GM10248 (cell line): ENCODE measurements at regions not wholly inside any gene's neighbourhood (a gene's known extent, or its start where the extent isn't known, plus 50 kb on each side); places are given as distances from the start of the nearest gene placed in this dataset.

Experiments
- CTCF ChIA-PET: fragments of 300-600 bp; sonication (Branson Sonifier 250); formaldehyde crosslinking; extraction: SDS; loops from one replicate; lab custom pipeline; 2021; ENCODE audit warnings: antibody characterized with exemption; lab: Yijun Ruan, JAX
- POLR2A ChIA-PET: fragments of 350-650 bp; sonication (Branson Sonifier 250); formaldehyde crosslinking; extraction: SDS; loops from one replicate; lab custom pipeline; 2020; ENCODE audit warnings: antibody characterized with exemption; lab: Yijun Ruan, JAX
- DNase-seq: peaks from one replicate; pipeline ENCODE4 v3.0.0; 2012; ENCODE audit errors: extremely low spot score
- TF ChIP-seq, protein P1 (sequence below): IDR thresholded peaks from 2 replicates; pipeline ENCODE4 v1.5.1; 2012; ENCODE audit warnings: mild to moderate bottlenecking, low read depth; ENCODE audit errors: extremely low read depth, missing control alignments, control extremely low read depth

GRCh38 chr5:3321923-3322322 lies 273.7 kb upstream of the IRX1 start:
- ChIA-PET POLR2A (no interaction called here), CTCF (no interaction called here)
- TF ChIP-seq, protein P1, sequence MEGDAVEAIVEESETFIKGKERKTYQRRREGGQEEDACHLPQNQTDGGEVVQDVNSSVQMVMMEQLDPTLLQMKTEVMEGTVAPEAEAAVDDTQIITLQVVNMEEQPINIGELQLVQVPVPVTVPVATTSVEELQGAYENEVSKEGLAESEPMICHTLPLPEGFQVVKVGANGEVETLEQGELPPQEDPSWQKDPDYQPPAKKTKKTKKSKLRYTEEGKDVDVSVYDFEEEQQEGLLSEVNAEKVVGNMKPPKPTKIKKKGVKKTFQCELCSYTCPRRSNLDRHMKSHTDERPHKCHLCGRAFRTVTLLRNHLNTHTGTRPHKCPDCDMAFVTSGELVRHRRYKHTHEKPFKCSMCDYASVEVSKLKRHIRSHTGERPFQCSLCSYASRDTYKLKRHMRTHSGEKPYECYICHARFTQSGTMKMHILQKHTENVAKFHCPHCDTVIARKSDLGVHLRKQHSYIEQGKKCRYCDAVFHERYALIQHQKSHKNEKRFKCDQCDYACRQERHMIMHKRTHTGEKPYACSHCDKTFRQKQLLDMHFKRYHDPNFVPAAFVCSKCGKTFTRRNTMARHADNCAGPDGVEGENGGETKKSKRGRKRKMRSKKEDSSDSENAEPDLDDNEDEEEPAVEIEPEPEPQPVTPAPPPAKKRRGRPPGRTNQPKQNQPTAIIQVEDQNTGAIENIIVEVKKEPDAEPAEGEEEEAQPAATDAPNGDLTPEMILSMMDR, result no peak
- no peak for DNase-seq

GRCh38 chr5:3321119-3321760 lies 274.4 kb upstream of the IRX1 start:
- POLR2A ChIA-PET, result no interaction called here
- TF ChIP-seq, protein P1, result no peak
- no peak for DNase-seq
- CTCF ChIA-PET, result no interaction called here

- TF ChIP-seq, protein P1, result no peak
- no peak for DNase-seq
- POLR2A ChIA-PET, result no interaction called here
- CTCF ChIA-PET, result no interaction called here
Observed at GRCh38 chr5:3320317-3320875, 275.2 kb upstream of the IRX1 start.

DNA sequence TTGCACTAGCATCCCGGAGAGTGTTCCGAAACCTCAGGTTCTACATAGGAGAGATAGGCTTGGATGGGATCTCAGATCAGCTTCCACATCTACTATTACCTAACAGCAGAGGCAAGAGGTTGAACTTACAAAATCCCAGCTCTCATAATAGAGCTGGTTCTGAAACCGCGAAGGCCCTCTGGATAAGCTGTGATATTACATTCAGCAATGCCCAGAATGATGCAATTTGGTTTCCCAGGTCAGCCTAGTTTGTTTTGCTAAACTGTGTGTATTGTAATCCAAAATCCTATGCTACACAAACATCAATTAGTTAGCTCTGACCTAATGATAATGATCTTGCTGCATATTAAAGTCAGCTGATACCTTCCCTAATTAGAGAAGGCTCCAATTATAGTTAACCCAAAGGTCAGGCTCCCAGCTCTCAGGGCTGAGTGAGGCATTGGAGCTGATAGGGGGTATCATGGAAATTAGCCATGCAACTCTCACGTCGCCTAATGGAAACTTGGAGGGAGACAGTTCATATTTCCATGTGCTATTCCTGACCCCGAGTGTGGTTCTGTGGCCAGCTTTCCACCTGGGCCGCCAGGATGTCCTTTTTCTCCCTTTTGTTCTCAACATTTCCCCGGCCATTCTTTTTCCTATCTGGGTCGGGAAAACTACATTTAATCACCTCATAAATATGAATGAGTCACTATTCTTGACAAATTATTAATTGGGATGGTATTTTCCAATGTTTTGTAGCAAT lies 278.4 kb upstream of the IRX1 start:
- TF ChIP-seq, protein P1, result no peak
- CTCF ChIA-PET, result no interaction called here
- POLR2A ChIA-PET, result no interaction called here
- DNase-seq, result no peak

DNA sequence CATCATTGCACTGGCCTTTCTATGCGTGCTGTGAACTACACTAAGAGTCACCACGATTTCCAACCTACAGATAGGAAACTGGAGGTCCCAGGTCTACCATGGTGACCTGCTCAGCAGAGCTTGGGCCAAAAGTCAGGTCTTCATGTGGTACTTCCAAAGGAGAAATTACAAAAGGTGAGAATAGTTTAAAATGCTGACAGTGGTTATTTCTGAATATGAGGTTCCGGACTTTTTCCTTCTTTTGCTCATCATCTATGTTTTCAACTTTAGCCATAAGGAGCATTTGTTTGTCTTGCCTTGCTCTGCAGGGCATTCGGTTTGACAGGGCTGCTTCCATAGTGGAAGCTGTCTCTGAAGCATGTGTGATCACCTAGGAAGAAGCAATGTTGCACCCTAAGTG lies 282.1 kb upstream of the IRX1 start:
- ChIA-PET POLR2A (no interaction called here), CTCF (no interaction called here)
- TF ChIP-seq, protein P1, result no peak

DNA sequence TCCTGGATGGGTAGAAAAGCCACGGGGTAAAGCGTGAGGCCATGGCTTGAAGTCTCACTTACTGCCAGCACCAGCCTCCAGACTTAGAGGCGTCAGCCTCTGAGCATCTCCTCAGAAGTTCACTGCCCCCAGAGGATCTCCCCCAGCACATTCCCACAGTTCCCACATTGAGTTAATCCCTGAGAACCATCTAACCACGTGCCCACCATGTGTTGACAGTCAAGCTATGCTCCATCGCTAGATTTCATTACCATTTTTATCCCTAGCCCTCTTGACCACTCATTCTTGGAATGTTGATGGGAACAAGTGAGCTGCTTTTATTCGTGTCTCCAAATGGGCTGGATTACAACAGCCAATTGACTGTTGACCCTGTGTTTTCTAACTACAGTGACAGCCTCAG lies 283.3 kb upstream of the IRX1 start:
- POLR2A ChIA-PET, result no interaction called here
- no peak for DNase-seq
- TF ChIP-seq, protein P1, result no peak
- CTCF ChIA-PET, result no interaction called here

More for the DNA sequence above, 282.1 kb upstream of the IRX1 start:
- DNase-seq, result no peak
